HFFc6 (cell line): ENCODE measurements at regions not wholly inside any gene's neighbourhood (a gene's known extent, or its start where the extent isn't known, plus 50 kb on each side); places are given as distances from the start of the nearest gene placed in this dataset.

Source experiments
- DNase-seq: peaks from one replicate; pipeline ENCODE4 v3.0.0-alpha.2; 2018
- H3K27ac Mint-ChIP-seq: 2 replicates; pipeline ENCODE4 v1.8.0; 2020; ENCODE audit warnings: mild to moderate bottlenecking, mixed read lengths
- H3K27me3 Mint-ChIP-seq: 2 replicates; pipeline ENCODE4 v1.8.0; 2021; ENCODE audit warnings: mild to moderate bottlenecking, moderate library complexity, mixed read lengths; ENCODE audit not compliant: insufficient read depth
- H3K36me3 Mint-ChIP-seq: 2 replicates; pipeline ENCODE4 v1.8.0; 2021; ENCODE audit warnings: low read depth, mixed read lengths
- H3K4me1 Mint-ChIP-seq: 2 replicates; pipeline ENCODE4 v1.8.0; 2020; ENCODE audit warnings: low read depth, mixed read lengths
- H3K4me3 Mint-ChIP-seq: 2 replicates; pipeline ENCODE4 v1.8.0; 2020; ENCODE audit warnings: mild to moderate bottlenecking, moderate library complexity, mixed read lengths
- H3K9me3 Mint-ChIP-seq: 2 replicates; pipeline ENCODE4 v1.8.0; 2020; ENCODE audit warnings: mild to moderate bottlenecking, mixed read lengths
- TF ChIP-seq, protein P1 (sequence below): fragments of 200-600 bp; sonication (generic); IDR thresholded peaks from 2 replicates; pipeline ENCODE4 v1.5.0; 2021; ENCODE audit warnings: antibody characterized with exemption, mild to moderate bottlenecking

DNA sequence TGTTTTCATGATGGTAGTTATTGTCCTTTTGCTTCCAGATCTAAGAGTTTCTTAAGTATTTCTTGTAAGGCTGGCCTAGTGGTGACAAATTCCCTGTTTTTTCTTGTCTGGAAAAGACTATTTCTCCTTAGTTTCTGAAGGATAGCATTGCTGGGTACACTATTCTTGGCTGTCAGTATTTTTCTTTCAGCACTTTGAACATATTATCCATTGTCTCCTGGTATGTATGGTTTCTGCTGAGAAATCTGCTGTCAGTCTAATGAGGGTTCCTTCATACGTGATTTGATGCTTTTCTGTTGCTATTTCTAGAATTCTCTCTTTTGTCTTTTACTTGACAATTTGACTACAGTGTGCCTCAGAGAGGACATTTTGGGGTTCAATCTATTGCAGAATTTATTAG lies 134.3 kb downstream of the CGGBP1 start:
- TF ChIP-seq, protein P1, sequence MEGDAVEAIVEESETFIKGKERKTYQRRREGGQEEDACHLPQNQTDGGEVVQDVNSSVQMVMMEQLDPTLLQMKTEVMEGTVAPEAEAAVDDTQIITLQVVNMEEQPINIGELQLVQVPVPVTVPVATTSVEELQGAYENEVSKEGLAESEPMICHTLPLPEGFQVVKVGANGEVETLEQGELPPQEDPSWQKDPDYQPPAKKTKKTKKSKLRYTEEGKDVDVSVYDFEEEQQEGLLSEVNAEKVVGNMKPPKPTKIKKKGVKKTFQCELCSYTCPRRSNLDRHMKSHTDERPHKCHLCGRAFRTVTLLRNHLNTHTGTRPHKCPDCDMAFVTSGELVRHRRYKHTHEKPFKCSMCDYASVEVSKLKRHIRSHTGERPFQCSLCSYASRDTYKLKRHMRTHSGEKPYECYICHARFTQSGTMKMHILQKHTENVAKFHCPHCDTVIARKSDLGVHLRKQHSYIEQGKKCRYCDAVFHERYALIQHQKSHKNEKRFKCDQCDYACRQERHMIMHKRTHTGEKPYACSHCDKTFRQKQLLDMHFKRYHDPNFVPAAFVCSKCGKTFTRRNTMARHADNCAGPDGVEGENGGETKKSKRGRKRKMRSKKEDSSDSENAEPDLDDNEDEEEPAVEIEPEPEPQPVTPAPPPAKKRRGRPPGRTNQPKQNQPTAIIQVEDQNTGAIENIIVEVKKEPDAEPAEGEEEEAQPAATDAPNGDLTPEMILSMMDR = no peak
- Mint-ChIP-seq H3K9me3 (peaks cover 21% of the 10 kb centered on the region), H3K27me3 (no peaks in the 10 kb centered on the region)

DNA sequence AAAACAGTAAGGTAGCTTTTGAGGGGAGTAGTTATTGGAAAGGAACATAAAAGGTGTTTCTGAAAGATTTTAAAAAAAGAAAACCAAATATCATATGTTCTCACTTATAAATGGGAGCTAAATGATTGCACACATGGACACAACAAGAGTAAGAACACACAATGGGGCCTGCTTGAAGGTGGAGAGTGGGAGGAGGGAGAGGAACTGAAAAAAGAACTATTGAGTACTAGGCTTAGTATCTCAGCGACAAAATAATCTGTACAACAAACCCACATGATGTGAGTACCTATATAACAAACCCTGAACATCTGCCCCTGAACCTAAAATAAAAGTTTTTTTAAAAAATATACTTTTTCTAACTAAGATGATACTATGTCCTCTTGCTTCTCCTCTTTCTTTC lies 138.3 kb downstream of the CGGBP1 start:
- no peak overlapping the region for H3K4me3 Mint-ChIP-seq
- H3K9me3 Mint-ChIP-seq = peaks cover 18% of the 10 kb centered on the region
- H3K27me3 Mint-ChIP-seq = no peaks in the 10 kb centered on the region
- peaks cover 13% of the 10 kb centered on the region; the same call in 1 of the 2 replicates for H3K36me3 Mint-ChIP-seq
- no peak for DNase-seq
- no peaks in the 10 kb centered on the region for H3K4me1 Mint-ChIP-seq
- H3K27ac Mint-ChIP-seq = no peak overlapping the region
- TF ChIP-seq, protein P1 = no peak

More for the DNA sequence above, 134.3 kb downstream of the CGGBP1 start:
- H3K4me1 Mint-ChIP-seq = no peaks in the 10 kb centered on the region
- no peak overlapping the region for H3K27ac Mint-ChIP-seq
- H3K36me3 Mint-ChIP-seq = peaks cover 13% of the 10 kb centered on the region; the same call in 1 of the 2 replicates
- DNase-seq = no peak
- no peak overlapping the region for H3K4me3 Mint-ChIP-seq

DNA sequence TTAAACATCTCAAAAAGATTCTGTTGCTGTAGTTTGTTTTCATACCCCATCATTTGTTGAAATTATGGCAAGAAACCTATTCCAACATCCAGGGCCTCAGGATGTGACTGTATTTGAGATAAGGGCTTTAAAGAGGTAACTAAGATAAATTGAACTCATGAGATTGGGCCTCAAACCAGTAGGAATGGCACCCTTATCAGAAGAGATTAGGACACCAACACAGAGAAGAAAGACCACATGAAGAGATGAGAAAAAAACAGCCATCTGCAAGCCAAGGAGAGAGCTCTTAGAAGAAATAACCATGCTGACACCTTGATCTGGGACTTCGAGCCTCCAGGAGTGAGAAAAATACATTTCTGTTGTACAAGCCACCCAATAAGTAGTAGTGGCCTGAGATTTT lies 157.7 kb downstream of the CGGBP1 start:
- Mint-ChIP-seq H3K27me3 (no peaks in the 10 kb centered on the region; the same call in 1 of the 2 replicates), H3K27ac (no peak overlapping the region), H3K4me3 (no peak overlapping the region), H3K9me3 (no peaks in the 10 kb centered on the region), H3K4me1 (no peaks in the 10 kb centered on the region), H3K36me3 (no peaks in the 10 kb centered on the region)
- no peak for DNase-seq
- TF ChIP-seq, protein P1 = no peak

DNA sequence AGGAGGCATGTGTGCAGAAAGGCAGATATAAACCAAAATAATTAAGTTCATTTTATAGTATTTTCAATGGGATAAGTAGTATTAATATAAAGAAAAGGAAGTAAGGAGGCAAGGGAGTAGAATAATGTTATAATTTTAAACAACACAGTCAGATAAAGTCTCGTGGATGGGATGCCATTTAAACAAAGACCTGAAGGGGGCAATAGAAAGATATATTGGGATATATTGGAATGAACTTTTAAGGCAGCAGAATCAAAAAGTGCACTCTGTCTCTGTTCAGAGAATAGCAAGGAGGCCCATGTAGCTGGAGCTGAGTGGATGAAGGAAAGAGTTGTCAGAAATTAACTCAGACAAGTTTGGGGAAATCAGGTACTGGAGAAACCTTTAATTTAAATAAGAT lies 158.7 kb downstream of the CGGBP1 start:
- Mint-ChIP-seq H3K4me1 (no peaks in the 10 kb centered on the region), H3K27me3 (no peaks in the 10 kb centered on the region; the same call in 1 of the 2 replicates), H3K36me3 (no peaks in the 10 kb centered on the region), H3K27ac (no peak overlapping the region), H3K9me3 (no peaks in the 10 kb centered on the region), H3K4me3 (no peak overlapping the region)
- TF ChIP-seq, protein P1 = peak; percentile 45
- no peak for DNase-seq

DNA sequence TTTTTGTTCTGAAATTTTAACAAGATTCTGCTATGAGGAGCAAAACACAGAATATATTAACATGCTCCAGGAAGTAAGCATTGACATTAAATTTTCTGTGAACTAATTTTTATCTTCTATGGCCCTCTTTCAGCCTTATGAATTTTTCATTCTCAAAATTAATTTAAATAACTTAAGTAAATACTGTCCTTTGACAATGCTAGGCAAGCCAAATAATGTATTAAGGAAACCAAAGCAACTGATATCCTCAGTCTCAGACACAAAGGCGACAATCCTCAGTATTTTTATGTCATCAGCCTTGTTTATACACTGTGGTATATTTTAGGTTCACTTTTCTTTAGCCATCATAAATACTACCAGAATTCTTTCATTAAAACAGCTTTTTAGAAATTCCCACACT lies 159.8 kb downstream of the CGGBP1 start:
- H3K27me3 Mint-ChIP-seq = no peaks in the 10 kb centered on the region; the same call in 1 of the 2 replicates
- TF ChIP-seq, protein P1 = no peak
- no peak overlapping the region for H3K4me3 Mint-ChIP-seq
- no peak for DNase-seq
- H3K27ac Mint-ChIP-seq = no peak overlapping the region
- no peaks in the 10 kb centered on the region for H3K9me3 Mint-ChIP-seq
- no peaks in the 10 kb centered on the region for H3K4me1 Mint-ChIP-seq
- no peaks in the 10 kb centered on the region for H3K36me3 Mint-ChIP-seq

DNA sequence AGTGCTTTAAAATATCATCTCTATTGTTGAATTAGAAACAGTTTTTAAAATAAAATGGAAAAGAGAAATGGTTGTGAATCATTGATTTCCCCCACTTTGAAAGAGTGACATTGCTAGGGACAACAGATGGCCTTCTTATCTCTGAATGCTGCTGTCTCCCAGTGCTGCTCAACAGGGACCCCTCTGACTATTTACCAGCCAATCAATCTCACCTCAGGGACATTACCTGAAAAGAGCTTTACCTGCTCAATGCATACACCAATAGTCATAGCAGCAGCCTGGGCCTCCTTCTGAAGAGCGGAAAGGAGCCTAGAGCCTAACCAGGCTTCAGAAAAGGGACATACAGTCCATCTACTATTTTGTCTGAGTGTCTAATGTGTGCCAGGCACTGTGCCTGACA lies 162.8 kb downstream of the CGGBP1 start:
- TF ChIP-seq, protein P1 = no peak
- no peaks in the 10 kb centered on the region for H3K36me3 Mint-ChIP-seq
- no peak overlapping the region for H3K4me3 Mint-ChIP-seq
- no peak for DNase-seq
- no peak overlapping the region for H3K27ac Mint-ChIP-seq
- no peaks in the 10 kb centered on the region; the same call in 1 of the 2 replicates for H3K27me3 Mint-ChIP-seq
- H3K9me3 Mint-ChIP-seq = no peaks in the 10 kb centered on the region
- no peaks in the 10 kb centered on the region for H3K4me1 Mint-ChIP-seq
